A549 (cell line): ENCODE measurements at regions not wholly inside any gene's neighbourhood (a gene's known extent, or its start where the extent isn't known, plus 50 kb on each side); places are given as distances from the start of the nearest gene placed in this dataset.

Experiments used
- ATAC-seq, 2 experiments: fragments of 200-7000 bp in 1 of 2; fragments of >200 bp in 1 of 2; cut with Nextera tagmentation in 1 of 2; cut with Tn5 transposase in 1 of 2; 3 replicates each; pipeline versions ENCODE4 v1.8.0 to v1.9.1; 2018 to 2020; ENCODE audit warnings: mild to moderate bottlenecking in 1 of 2, moderate library complexity in 1 of 2
- CTCF ChIA-PET: fragments of 300-600 bp; sonication (Branson Sonifier 250); formaldehyde crosslinking; extraction: SDS; loops from one replicate; lab custom pipeline; 2021; ENCODE audit warnings: antibody characterized with exemption, inconsistent platforms; lab: Yijun Ruan, JAX
- POLR2A ChIA-PET: fragments of 350-600 bp; formaldehyde crosslinking; extraction: SDS; loops from one replicate; lab custom pipeline; 2021; ENCODE audit warnings: antibody characterized with exemption, inconsistent platforms; lab: Yijun Ruan, JAX
- DNase-seq, 2 experiments: peaks; one replicate each; pipeline versions ENCODE4 v3.0.0 to v3.0.0-alpha.2; 2011 to 2016; ENCODE audit warnings: low read depth in 1 of 2, low spot score in 1 of 2
- FAIRE-seq: peaks from 2 replicates; lab custom pipeline; 2011; peaks lifted over from hg19 to GRCh38; lab: Jason Lieb, UNC
- H3K27ac ChIP-seq, 2 experiments: fragments of >200 bp; sonication (Bioruptor Twin); formaldehyde crosslinking; 3 replicates each; pipeline ENCODE4 v1.5.1; 2016 to 2017
- H3K4me1 ChIP-seq: fragments of >200 bp; sonication (Bioruptor Twin); formaldehyde crosslinking; 3 replicates; pipeline ENCODE4 v1.6.1; 2016
- H3K4me2 ChIP-seq: fragments of >200 bp; sonication (Bioruptor Twin); formaldehyde crosslinking; 3 replicates; pipeline ENCODE4 v1.6.1; 2016
- H3K4me3 ChIP-seq: fragments of >200 bp; sonication (Bioruptor Twin); formaldehyde crosslinking; 3 replicates; pipeline ENCODE4 v1.5.1; 2016
- H3K9me3 ChIP-seq: fragments of >200 bp; sonication (Bioruptor Twin); formaldehyde crosslinking; 3 replicates; pipeline ENCODE4 v1.6.1; 2016
- CBX8 ChIP-seq: fragments of 200-600 bp; sonication (generic); IDR thresholded peaks from 2 replicates; pipeline ENCODE4 v1.6.1; 2016
- CEBPB ChIP-seq, 2 experiments: fragments of >200 bp in 1 of 2; sonication (Bioruptor Twin) in 1 of 2; formaldehyde crosslinking in 1 of 2; IDR thresholded peaks; 2 replicates each; pipeline ENCODE4 v1.6.1; 2012 to 2016
- FOSL2 ChIP-seq, 2 experiments: fragments of 450-650 bp in 1 of 2; fragments of >200 bp in 1 of 2; sonication (Bioruptor Twin) in 1 of 2; formaldehyde crosslinking; IDR thresholded peaks; 2 replicates each; pipeline versions ENCODE4 v1.5.0 to v1.6.1; 2016 to 2020; ENCODE audit warnings: mild to moderate bottlenecking in 1 of 2, moderate library complexity in 1 of 2
- HOXA7 ChIP-seq: fragments of 250-450 bp; sonication (Bioruptor Pico); IDR thresholded peaks from 2 replicates; pipeline ENCODE4 v1.5.0; 2020; ENCODE audit warnings: mild to moderate bottlenecking, moderate library complexity
- KDM1A ChIP-seq: fragments of 200-600 bp; sonication (generic); IDR thresholded peaks from 2 replicates; pipeline ENCODE4 v1.6.1; 2016; ENCODE audit warnings: low read depth, mild to moderate bottlenecking
- RAD21 ChIP-seq, 2 experiments: fragments of >200 bp in 1 of 2; sonication (Bioruptor Twin) in 1 of 2; formaldehyde crosslinking in 1 of 2; IDR thresholded peaks in 1 of 2; conservative IDR thresholded peaks in 1 of 2; 2 replicates in 1 of 2; 3 replicates in 1 of 2; pipeline ENCODE4 v1.6.1; 2012 to 2018; ENCODE audit warnings: inconsistent platforms in 1 of 2
- SMC3 ChIP-seq: fragments of >200 bp; sonication (Bioruptor Twin); formaldehyde crosslinking; IDR thresholded peaks from 3 replicates; pipeline ENCODE4 v1.6.1; 2018; ENCODE audit warnings: inconsistent platforms
- TP53 ChIP-seq: fragments of 250-450 bp; sonication (Bioruptor Pico); IDR thresholded peaks from 2 replicates; pipeline ENCODE4 v1.5.0; 2021; ENCODE audit warnings: mild to moderate bottlenecking, moderate library complexity
- ZFP36 ChIP-seq: fragments of 450-650 bp; IDR thresholded peaks from 2 replicates; pipeline ENCODE4 v1.6.1; 2014; ENCODE audit warnings: borderline replicate concordance; ENCODE audit not compliant: partially characterized antibody
- WGBS: methylation state at CpG from one replicate; pipeline ENCODE4 v1.1.6; 2017; ENCODE audit errors: missing lambda C conversion rate; 5-methylcytosine and 5-hydroxymethylcytosine counted together
- TF ChIP-seq, protein P1 (sequence below): fragments of >200 bp; sonication (Bioruptor Twin); formaldehyde crosslinking; IDR thresholded peaks from 3 replicates; pipeline ENCODE4 v1.5.1; 2016
- TF ChIP-seq, protein P2 (sequence below): fragments of 250-450 bp; sonication (Bioruptor Pico); IDR thresholded peaks from 2 replicates; pipeline ENCODE4 v1.5.0; 2021; ENCODE audit warnings: mild to moderate bottlenecking, moderate library complexity, borderline replicate concordance
- TF ChIP-seq, protein P3 (sequence below): fragments of 200-600 bp; sonication (generic); IDR thresholded peaks from 2 replicates; pipeline ENCODE4 v1.6.1; 2016; ENCODE audit warnings: antibody characterized with exemption, mild to moderate bottlenecking, moderate library complexity

DNA sequence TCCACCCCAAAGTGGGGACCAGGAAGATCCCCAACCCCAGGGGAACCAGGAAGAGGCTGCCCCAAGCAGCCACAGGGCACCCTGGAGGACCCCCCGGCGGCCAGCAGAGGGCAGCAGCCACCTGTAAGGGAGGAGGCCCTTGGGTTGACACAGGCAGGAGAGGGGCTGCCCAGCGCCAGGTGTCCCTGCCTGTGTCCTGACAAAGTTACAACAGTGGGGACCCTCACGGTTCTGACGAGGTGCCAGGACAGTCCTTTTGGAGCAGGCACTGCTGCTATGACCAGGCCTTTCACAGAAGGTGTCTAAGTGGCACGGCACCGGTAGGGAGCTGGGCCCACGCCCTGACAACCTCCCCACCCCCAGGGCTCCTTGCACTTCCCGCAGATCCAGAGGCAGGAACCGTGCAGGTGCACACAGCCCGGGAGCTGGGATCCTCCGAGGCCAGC lies 176.7 kb downstream of the BMP7 start:
- H3K4me2 ChIP-seq = no peak overlapping the region
- TF ChIP-seq, protein P1, sequence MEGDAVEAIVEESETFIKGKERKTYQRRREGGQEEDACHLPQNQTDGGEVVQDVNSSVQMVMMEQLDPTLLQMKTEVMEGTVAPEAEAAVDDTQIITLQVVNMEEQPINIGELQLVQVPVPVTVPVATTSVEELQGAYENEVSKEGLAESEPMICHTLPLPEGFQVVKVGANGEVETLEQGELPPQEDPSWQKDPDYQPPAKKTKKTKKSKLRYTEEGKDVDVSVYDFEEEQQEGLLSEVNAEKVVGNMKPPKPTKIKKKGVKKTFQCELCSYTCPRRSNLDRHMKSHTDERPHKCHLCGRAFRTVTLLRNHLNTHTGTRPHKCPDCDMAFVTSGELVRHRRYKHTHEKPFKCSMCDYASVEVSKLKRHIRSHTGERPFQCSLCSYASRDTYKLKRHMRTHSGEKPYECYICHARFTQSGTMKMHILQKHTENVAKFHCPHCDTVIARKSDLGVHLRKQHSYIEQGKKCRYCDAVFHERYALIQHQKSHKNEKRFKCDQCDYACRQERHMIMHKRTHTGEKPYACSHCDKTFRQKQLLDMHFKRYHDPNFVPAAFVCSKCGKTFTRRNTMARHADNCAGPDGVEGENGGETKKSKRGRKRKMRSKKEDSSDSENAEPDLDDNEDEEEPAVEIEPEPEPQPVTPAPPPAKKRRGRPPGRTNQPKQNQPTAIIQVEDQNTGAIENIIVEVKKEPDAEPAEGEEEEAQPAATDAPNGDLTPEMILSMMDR = peak; percentile 92
- TF ChIP-seq, protein P2, sequence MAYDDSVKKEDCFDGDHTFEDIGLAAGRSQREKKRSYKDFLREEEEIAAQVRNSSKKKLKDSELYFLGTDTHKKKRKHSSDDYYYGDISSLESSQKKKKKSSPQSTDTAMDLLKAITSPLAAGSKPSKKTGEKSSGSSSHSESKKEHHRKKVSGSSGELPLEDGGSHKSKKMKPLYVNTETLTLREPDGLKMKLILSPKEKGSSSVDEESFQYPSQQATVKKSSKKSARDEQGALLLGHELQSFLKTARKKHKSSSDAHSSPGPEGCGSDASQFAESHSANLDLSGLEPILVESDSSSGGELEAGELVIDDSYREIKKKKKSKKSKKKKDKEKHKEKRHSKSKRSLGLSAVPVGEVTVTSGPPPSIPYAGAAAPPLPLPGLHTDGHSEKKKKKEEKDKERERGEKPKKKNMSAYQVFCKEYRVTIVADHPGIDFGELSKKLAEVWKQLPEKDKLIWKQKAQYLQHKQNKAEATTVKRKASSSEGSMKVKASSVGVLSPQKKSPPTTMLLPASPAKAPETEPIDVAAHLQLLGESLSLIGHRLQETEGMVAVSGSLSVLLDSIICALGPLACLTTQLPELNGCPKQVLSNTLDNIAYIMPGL = no peak
- TF ChIP-seq CEBPB (IDR thresholded peaks at IDR 0.05) (no peak), SMC3 (peak; percentile 93), RAD21 (conservative IDR thresholded peaks at IDR 0.05 in 1 of 2, IDR thresholded peaks at IDR 0.05 in 1 of 2) (peak; percentile 91 to 92), FOSL2 (IDR thresholded peaks at IDR 0.05) (no peak), FOSL2 (CRISPR knock-in tag; IDR thresholded peaks at IDR 0.05) (no peak)
- FAIRE-seq (no peak), DNase-seq (peak; percentile 61 to 71), ATAC-seq (peak; percentile 82 to 95)
- no peak overlapping the region for H3K27ac ChIP-seq
- H3K4me3 ChIP-seq = no peak overlapping the region
- ChIA-PET POLR2A (no interaction called here), CTCF (interaction anchor here (0.6 to 10.8 kb wide), 39 partner anchors 9 to 539 kb away, joined by 3 to 244 read pairs (median 5); partner anchors contain the start of genes RAE1 and SPO11)
- WGBS = 12% methylated on average over 9 of the region's 12 CpGs
- no peaks in the 10 kb centered on the region for H3K4me1 ChIP-seq
- H3K9me3 ChIP-seq = no peaks in the 10 kb centered on the region

DNA sequence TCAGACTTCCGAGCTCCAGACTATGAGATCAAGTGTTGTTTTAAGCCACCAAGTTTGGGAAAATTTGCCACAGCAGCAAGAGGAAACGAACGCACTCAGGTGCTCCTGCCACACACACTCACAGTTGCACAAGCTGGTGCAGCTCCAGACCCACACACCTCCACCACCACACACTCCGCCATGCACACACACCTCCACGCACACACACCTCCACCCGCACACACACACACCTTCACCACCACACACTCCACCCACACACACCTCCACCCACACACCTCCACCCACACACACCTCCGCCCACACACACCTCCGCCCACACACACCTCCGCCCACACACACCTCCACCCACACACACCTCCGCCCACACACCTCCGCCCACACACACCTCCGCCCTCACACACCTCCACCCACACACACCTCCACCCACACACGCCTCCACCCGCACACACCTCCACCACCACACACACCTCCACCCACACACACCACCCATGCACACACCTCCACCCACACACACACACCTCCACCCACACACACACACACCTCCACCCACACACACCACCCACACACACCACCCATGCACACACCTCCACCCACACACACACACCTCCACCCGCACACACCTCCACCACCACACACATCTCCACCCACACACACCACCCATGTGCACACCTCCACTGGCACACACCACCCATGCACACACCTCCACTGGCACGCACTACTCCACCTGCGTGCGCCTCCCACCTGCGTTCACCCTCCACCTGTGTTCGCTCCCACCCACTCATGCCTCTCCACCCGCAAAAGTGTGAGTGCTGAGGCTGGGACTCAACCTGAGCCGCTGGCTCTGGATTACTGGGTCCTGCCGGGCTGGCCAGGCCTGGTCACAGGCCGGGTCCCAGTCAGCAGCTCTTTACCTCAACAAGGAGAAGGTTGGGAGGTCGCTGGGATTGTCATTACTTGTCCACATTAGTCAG lies 175.6 kb downstream of the BMP7 start:
- ATAC-seq (no peak), FAIRE-seq (no peak), DNase-seq (no peak)
- Histone ChIP-seq H3K4me3 (no peak overlapping the region), H3K27ac (no peak overlapping the region), H3K4me2 (no peak overlapping the region), H3K4me1 (no peaks in the 10 kb centered on the region), H3K9me3 (no peaks in the 10 kb centered on the region)
- ChIA-PET CTCF (interaction anchor here (0.7 to 10.8 kb wide), 45 partner anchors 10 to 540 kb away, joined by 3 to 244 read pairs (median 4); partner anchors contain the start of gene SPO11), POLR2A (no interaction called here)
- WGBS = 78% methylated on average over 18 of the region's 25 CpGs
- TF ChIP-seq, protein P3, sequence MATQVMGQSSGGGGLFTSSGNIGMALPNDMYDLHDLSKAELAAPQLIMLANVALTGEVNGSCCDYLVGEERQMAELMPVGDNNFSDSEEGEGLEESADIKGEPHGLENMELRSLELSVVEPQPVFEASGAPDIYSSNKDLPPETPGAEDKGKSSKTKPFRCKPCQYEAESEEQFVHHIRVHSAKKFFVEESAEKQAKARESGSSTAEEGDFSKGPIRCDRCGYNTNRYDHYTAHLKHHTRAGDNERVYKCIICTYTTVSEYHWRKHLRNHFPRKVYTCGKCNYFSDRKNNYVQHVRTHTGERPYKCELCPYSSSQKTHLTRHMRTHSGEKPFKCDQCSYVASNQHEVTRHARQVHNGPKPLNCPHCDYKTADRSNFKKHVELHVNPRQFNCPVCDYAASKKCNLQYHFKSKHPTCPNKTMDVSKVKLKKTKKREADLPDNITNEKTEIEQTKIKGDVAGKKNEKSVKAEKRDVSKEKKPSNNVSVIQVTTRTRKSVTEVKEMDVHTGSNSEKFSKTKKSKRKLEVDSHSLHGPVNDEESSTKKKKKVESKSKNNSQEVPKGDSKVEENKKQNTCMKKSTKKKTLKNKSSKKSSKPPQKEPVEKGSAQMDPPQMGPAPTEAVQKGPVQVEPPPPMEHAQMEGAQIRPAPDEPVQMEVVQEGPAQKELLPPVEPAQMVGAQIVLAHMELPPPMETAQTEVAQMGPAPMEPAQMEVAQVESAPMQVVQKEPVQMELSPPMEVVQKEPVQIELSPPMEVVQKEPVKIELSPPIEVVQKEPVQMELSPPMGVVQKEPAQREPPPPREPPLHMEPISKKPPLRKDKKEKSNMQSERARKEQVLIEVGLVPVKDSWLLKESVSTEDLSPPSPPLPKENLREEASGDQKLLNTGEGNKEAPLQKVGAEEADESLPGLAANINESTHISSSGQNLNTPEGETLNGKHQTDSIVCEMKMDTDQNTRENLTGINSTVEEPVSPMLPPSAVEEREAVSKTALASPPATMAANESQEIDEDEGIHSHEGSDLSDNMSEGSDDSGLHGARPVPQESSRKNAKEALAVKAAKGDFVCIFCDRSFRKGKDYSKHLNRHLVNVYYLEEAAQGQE = no peak
- TF ChIP-seq HOXA7 (CRISPR knock-in tag) (no peak), KDM1A (no peak), CBX8 (no peak)

DNA sequence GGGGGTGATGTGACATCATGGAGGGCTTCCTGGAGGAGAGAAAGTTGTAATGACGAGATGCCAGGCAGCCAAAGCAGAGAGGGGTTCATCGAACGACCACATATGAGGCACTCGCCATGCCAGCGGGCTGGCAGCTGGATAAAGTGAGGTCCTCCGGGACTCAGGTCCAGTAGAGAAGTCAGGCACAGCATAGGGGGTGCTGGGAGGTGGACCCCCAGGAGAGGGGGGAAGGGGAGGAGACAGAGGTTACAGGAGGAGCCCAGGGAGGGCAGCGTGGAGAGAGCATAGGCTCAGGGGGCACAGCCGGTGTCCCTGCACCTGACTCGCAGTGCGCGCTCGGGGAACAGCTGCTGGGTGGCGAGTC lies 174.7 kb downstream of the BMP7 start:
- CTCF ChIA-PET = interaction anchor here (0.6 to 10.8 kb wide), 29 partner anchors 10 to 534 kb away, joined by 3 to 244 read pairs (median 4); partner anchors contain the start of gene SPO11
- POLR2A ChIA-PET = no interaction called here
- Histone ChIP-seq H3K4me3 (no peak overlapping the region), H3K4me2 (peak overlapping the region; percentile 47), H3K4me1 (no peaks in the 10 kb centered on the region), H3K27ac (no peak overlapping the region), H3K9me3 (no peaks in the 10 kb centered on the region)
- 76% methylated on average over 13 of the region's 13 CpGs for WGBS
- ATAC-seq (peak in 1 of 2 experiments; percentile 38; a peak in 3 of 6 replicates), FAIRE-seq (no peak), DNase-seq (no peak)
- TF ChIP-seq TP53 = no peak
- TF ChIP-seq ZFP36 = peak; percentile 38
